ENCODE measurements at regions not wholly inside any gene's neighbourhood (a gene's known extent, or its start where the extent isn't known, plus 50 kb on each side); places are given as distances from the start of the nearest gene placed in this dataset.

GRCh38 chr20:6430381-6430780 lies 307.6 kb upstream of the FERMT1 start:
- TF ChIP-seq, protein P1, sequence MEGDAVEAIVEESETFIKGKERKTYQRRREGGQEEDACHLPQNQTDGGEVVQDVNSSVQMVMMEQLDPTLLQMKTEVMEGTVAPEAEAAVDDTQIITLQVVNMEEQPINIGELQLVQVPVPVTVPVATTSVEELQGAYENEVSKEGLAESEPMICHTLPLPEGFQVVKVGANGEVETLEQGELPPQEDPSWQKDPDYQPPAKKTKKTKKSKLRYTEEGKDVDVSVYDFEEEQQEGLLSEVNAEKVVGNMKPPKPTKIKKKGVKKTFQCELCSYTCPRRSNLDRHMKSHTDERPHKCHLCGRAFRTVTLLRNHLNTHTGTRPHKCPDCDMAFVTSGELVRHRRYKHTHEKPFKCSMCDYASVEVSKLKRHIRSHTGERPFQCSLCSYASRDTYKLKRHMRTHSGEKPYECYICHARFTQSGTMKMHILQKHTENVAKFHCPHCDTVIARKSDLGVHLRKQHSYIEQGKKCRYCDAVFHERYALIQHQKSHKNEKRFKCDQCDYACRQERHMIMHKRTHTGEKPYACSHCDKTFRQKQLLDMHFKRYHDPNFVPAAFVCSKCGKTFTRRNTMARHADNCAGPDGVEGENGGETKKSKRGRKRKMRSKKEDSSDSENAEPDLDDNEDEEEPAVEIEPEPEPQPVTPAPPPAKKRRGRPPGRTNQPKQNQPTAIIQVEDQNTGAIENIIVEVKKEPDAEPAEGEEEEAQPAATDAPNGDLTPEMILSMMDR (tag by site-specific recombination; IDR thresholded peaks at IDR 0.05): no peak
- TF ChIP-seq, protein P2, sequence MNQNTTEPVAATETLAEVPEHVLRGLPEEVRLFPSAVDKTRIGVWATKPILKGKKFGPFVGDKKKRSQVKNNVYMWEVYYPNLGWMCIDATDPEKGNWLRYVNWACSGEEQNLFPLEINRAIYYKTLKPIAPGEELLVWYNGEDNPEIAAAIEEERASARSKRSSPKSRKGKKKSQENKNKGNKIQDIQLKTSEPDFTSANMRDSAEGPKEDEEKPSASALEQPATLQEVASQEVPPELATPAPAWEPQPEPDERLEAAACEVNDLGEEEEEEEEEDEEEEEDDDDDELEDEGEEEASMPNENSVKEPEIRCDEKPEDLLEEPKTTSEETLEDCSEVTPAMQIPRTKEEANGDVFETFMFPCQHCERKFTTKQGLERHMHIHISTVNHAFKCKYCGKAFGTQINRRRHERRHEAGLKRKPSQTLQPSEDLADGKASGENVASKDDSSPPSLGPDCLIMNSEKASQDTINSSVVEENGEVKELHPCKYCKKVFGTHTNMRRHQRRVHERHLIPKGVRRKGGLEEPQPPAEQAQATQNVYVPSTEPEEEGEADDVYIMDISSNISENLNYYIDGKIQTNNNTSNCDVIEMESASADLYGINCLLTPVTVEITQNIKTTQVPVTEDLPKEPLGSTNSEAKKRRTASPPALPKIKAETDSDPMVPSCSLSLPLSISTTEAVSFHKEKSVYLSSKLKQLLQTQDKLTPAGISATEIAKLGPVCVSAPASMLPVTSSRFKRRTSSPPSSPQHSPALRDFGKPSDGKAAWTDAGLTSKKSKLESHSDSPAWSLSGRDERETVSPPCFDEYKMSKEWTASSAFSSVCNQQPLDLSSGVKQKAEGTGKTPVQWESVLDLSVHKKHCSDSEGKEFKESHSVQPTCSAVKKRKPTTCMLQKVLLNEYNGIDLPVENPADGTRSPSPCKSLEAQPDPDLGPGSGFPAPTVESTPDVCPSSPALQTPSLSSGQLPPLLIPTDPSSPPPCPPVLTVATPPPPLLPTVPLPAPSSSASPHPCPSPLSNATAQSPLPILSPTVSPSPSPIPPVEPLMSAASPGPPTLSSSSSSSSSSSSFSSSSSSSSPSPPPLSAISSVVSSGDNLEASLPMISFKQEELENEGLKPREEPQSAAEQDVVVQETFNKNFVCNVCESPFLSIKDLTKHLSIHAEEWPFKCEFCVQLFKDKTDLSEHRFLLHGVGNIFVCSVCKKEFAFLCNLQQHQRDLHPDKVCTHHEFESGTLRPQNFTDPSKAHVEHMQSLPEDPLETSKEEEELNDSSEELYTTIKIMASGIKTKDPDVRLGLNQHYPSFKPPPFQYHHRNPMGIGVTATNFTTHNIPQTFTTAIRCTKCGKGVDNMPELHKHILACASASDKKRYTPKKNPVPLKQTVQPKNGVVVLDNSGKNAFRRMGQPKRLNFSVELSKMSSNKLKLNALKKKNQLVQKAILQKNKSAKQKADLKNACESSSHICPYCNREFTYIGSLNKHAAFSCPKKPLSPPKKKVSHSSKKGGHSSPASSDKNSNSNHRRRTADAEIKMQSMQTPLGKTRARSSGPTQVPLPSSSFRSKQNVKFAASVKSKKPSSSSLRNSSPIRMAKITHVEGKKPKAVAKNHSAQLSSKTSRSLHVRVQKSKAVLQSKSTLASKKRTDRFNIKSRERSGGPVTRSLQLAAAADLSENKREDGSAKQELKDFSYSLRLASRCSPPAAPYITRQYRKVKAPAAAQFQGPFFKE (tag by site-specific recombination; IDR thresholded peaks at IDR 0.05; ENCODE audit: borderline replicate concordance): no peak
- TF ChIP-seq ZNF560 (tag by site-specific recombination; IDR thresholded peaks at IDR 0.05; ENCODE audit: borderline replicate concordance) (no peak), ZSCAN4 (tag by site-specific recombination; IDR thresholded peaks at IDR 0.05) (no peak), ZBTB11 (tag by site-specific recombination; conservative IDR thresholded peaks at IDR 0.05; ENCODE audit: low read depth) (no peak)
